Body of pancreas (tissue), 4 donors: ENCODE measurements at regions not wholly inside any gene's neighbourhood (a gene's known extent, or its start where the extent isn't known, plus 50 kb on each side); places are given as distances from the start of the nearest gene placed in this dataset.

Experiments
- ATAC-seq: fragments of 150-250 bp; one replicate; pipeline ENCODE4 v1.9.1; 2016
- DNase-seq, 4 donors: peaks; one replicate each; pipeline ENCODE4 v3.0.0-alpha.2; 2019
- H3K27ac ChIP-seq, 4 donors: fragments of 200-600 bp; sonication (generic); 1 replicate in 3 of 4; 2 replicates in 1 of 4; pipeline versions ENCODE4 v1.5.1 to v1.6.1; 2016 to 2019; ENCODE audit warnings: mild to moderate bottlenecking in 1 of 4, mixed read lengths in 1 of 4, moderate library complexity in 1 of 4
- H3K27me3 ChIP-seq, 2 donors: fragments of 200-600 bp; sonication (generic); one replicate each; pipeline ENCODE4 v1.6.0; 2016; ENCODE audit warnings: mild to moderate bottlenecking in 1 of 2
- H3K36me3 ChIP-seq, 2 donors: fragments of 200-600 bp; sonication (generic); replicated peaks in 1 of 2; 2 replicates each; pipeline ENCODE4 v1.5.1; 2016; ENCODE audit warnings: low read depth in 2 of 2; ENCODE audit not compliant: insufficient read depth in 1 of 2
- H3K4me1 ChIP-seq: fragments of 200-600 bp; sonication (generic); one replicate; pipeline ENCODE4 v1.6.0; 2016
- H3K4me3 ChIP-seq, 2 donors: fragments of 200-600 bp; sonication (generic); 1 replicate in 1 of 2; 2 replicates in 1 of 2; pipeline ENCODE4 v1.5.1; 2016 to 2019
- H3K9me3 ChIP-seq, 3 donors: fragments of 200-600 bp; sonication (generic); 1 replicate in 2 of 3; 2 replicates in 1 of 3; pipeline ENCODE4 v1.5.1; 2016
- POLR2A ChIP-seq, 3 donors: fragments of 450-650 bp; IDR thresholded peaks; one replicate each; pipeline ENCODE4 v1.6.1; 2016; ENCODE audit warnings: antibody characterized with exemption in 3 of 3, mild to moderate bottlenecking in 2 of 3
- WGBS, 2 donors: methylation state at CpG; one replicate each; pipeline ENCODE4 v1.1.5; 2017; 5-methylcytosine and 5-hydroxymethylcytosine counted together
- intact Hi-C: fragments of 100-400 bp; cut with DNase I; formaldehyde crosslinking; loops from one replicate; pipeline ENCODE4 v1.15.1; 2023
- TF ChIP-seq, protein P1 (sequence below), 7 experiments: fragments of 450-650 bp in 4 of 7; fragments of 200-600 bp in 3 of 7; sonication (generic) in 3 of 7; IDR thresholded peaks; one replicate each; pipeline ENCODE4 v1.5.1; 2016 to 2019; ENCODE audit warnings: antibody characterized with exemption in 7 of 7

DNA sequence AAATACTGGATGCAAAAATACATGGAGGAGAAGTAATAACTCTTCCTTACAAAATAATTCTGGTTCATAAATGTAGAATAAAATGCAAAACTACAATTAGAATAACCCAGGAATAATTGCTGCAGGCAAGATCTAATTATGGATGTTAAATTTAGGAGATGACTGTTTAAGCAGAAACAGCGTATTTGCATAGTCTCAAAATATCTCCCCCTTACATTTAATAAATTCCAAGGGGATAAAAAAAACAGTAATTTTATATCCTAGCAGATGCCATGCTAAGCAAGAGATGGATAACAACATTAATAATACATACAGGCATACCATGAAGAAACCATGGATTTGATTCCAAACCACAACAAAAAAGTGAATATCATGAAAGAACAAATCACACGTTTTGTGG, 1253.1 kb upstream of the MIR17HG start:
- no peak overlapping the region for H3K27ac ChIP-seq
- no peak overlapping the region for H3K4me3 ChIP-seq
- TF ChIP-seq POLR2A (IDR thresholded peaks at IDR 0.05) = no peak
- TF ChIP-seq, protein P1, sequence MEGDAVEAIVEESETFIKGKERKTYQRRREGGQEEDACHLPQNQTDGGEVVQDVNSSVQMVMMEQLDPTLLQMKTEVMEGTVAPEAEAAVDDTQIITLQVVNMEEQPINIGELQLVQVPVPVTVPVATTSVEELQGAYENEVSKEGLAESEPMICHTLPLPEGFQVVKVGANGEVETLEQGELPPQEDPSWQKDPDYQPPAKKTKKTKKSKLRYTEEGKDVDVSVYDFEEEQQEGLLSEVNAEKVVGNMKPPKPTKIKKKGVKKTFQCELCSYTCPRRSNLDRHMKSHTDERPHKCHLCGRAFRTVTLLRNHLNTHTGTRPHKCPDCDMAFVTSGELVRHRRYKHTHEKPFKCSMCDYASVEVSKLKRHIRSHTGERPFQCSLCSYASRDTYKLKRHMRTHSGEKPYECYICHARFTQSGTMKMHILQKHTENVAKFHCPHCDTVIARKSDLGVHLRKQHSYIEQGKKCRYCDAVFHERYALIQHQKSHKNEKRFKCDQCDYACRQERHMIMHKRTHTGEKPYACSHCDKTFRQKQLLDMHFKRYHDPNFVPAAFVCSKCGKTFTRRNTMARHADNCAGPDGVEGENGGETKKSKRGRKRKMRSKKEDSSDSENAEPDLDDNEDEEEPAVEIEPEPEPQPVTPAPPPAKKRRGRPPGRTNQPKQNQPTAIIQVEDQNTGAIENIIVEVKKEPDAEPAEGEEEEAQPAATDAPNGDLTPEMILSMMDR (IDR thresholded peaks at IDR 0.05) = no peak
- DNase-seq (no peak), ATAC-seq (no peak)
- H3K27me3 ChIP-seq = no peaks in the 10 kb centered on the region
- H3K36me3 ChIP-seq = no peaks in the 10 kb centered on the region
- no peaks in the 10 kb centered on the region for H3K9me3 ChIP-seq
- intact Hi-C loops = no loop called here
- H3K4me1 ChIP-seq = no peaks in the 10 kb centered on the region
- WGBS, 2 donors = 64 to 74% methylated on average over 2 of the region's 2 CpGs

DNA sequence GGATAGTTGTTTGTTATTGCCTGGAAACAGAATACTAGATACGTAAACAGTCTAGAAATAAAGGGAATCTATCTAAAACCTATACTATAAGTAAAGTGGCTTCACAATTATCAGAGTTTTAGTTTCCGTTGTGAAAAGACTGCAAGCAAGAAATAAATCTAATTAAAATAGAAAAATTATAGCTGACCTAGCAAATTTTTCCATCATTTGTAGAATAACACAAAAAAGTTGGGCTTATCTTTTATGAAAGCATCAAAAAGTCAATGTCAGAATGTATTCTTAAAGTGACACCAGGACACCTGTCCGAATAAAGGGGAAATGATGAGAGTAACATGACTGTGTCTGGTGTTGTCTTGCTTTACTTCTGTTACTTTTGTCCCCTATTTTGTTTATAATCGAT, 1248.9 kb upstream of the MIR17HG start:
- intact Hi-C loops = no loop called here
- no peaks in the 10 kb centered on the region for H3K36me3 ChIP-seq
- H3K4me3 ChIP-seq = no peak overlapping the region
- no peaks in the 10 kb centered on the region for H3K27me3 ChIP-seq
- H3K9me3 ChIP-seq = no peaks in the 10 kb centered on the region
- no peaks in the 10 kb centered on the region for H3K4me1 ChIP-seq
- ATAC-seq (no peak), DNase-seq (no peak)
- TF ChIP-seq, protein P1 (IDR thresholded peaks at IDR 0.05) = no peak
- TF ChIP-seq POLR2A (IDR thresholded peaks at IDR 0.05) = no peak
- no peak overlapping the region for H3K27ac ChIP-seq
- WGBS, 2 donors = 67 to 78% methylated on average over 4 of the region's 4 CpGs

DNA sequence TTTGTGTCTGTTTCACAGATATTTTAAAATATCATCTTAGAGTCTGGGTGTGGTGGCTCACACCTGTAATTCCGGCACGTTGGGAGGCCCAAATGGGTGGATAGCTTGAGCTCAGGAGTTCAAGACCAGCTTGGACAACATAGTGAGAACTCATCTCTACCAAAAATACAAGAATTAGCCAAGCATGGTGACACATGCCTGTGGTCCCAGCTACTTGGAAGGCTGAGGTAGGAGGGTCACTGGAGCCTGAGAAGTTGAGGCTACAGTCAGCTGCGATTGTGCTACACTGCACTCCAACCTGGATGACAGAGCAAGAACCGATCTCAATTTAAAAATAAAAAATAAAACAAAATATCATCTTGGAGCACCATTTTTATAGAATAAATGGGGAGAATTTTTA, 1247.6 kb upstream of the MIR17HG start:
- H3K9me3 ChIP-seq = no peaks in the 10 kb centered on the region
- no peak for ATAC-seq
- WGBS, 2 donors = 73 to 79% methylated on average over 4 of the region's 4 CpGs
- no peak overlapping the region for H3K4me3 ChIP-seq
- no peak for TF ChIP-seq POLR2A (IDR thresholded peaks at IDR 0.05)
- TF ChIP-seq, protein P1 (IDR thresholded peaks at IDR 0.05) = no peak
- H3K27me3 ChIP-seq = no peaks in the 10 kb centered on the region
- DNase-seq = no peak
- no peak overlapping the region for H3K27ac ChIP-seq
- intact Hi-C loops = no loop called here
- H3K36me3 ChIP-seq = no peaks in the 10 kb centered on the region
- no peaks in the 10 kb centered on the region for H3K4me1 ChIP-seq

DNA sequence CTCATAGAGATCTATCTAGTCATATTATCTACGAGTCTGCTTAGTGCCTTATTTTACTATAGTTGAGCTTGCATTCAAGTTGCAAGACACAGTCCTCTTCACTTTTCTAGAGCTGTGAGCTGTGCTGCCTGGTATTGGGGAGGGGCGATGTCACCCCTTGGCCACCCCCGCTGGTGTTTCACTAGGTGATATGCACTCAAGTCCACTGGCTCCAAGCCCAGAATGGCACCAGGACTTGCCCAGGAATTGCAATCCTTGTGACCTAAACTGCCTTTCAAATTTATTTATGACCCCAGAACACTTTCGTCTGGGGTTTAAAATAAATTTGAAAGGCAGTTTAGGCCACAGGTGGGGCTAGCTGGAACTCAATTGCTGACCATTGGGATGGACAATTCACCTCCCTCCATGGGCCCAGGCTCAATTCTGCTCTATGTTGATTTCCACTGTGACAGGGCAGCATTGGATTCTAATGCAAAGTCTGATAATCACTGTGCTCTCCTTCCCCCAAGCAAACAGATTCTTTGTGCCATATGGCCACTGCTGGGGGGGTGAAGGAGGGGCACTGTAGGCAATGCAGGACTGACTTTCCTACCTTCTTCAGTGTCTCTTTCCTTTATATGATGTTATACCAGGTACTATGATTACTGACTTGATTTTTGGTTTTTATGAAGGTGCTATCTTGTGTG, 1244.2 kb upstream of the MIR17HG start:
- intact Hi-C loops = no loop called here
- Histone ChIP-seq H3K27me3 (no peaks in the 10 kb centered on the region), H3K4me3 (no peak overlapping the region), H3K27ac (no peak overlapping the region), H3K4me1 (no peaks in the 10 kb centered on the region), H3K9me3 (no peaks in the 10 kb centered on the region), H3K36me3 (no peaks in the 10 kb centered on the region)
- WGBS, 2 donors = 59 to 67% methylated on average over 4 of the region's 4 CpGs
- no peak for ATAC-seq
- DNase-seq = no peak
- TF ChIP-seq, protein P1 (IDR thresholded peaks at IDR 0.05) = no peak
- TF ChIP-seq POLR2A (IDR thresholded peaks at IDR 0.05) = no peak

DNA sequence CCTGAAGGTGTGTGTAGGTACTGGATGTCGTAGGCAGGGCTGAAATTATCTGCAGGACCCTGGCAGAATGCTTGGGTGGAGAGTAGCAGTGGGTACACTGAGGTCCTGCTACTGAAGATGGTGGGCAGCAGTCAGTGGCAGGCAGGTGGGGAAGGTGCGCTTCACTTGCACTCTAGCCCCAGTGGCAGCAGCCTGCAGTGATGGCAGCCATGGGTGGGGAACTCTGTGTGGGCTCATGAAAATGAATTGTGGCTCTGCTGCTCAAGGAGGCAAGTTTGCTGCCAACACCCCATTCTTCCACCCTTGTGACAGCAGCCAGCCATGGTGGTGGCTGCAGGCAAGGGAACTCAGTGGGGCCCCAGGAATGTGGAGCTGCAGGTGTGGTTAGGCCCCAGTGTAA, 1242.7 kb upstream of the MIR17HG start:
- no peak for DNase-seq
- WGBS, 2 donors = 85 to 90% methylated on average over 2 of the region's 2 CpGs

More for the DNA sequence above, 1242.7 kb upstream of the MIR17HG start:
- TF ChIP-seq POLR2A (IDR thresholded peaks at IDR 0.05) = no peak
- TF ChIP-seq, protein P1 (IDR thresholded peaks at IDR 0.05) = no peak
- Histone ChIP-seq H3K9me3 (no peaks in the 10 kb centered on the region), H3K4me1 (no peaks in the 10 kb centered on the region), H3K36me3 (no peaks in the 10 kb centered on the region), H3K27me3 (no peaks in the 10 kb centered on the region), H3K27ac (no peak overlapping the region), H3K4me3 (no peak overlapping the region)
- no peak for ATAC-seq
- intact Hi-C loops = no loop called here
